H1 (cell line): ENCODE measurements at regions not wholly inside any gene's neighbourhood (a gene's known extent, or its start where the extent isn't known, plus 50 kb on each side); places are given as distances from the start of the nearest gene placed in this dataset.

ENCODE experiments used
- CTCF ChIA-PET: fragments of 300-600 bp; sonication (Branson Sonifier 250); formaldehyde crosslinking; loops from one replicate; lab custom pipeline; 2021; ENCODE audit not compliant: partially characterized antibody; lab: Charles Lee
- POLR2A ChIA-PET: fragments of 300-600 bp; sonication (Branson Sonifier 250); formaldehyde crosslinking; loops from one replicate; lab custom pipeline; 2021; ENCODE audit warnings: inconsistent platforms; ENCODE audit not compliant: partially characterized antibody; lab: Charles Lee
- DNase-seq, 2 experiments: peaks; one replicate each; pipeline versions ENCODE4 v3.0.0 to v3.0.0-alpha.2; 2010 to 2022; ENCODE audit warnings: low spot score in 2 of 2, low read depth in 1 of 2, mixed read lengths in 1 of 2
- FAIRE-seq: peaks from 2 replicates; lab custom pipeline; 2011; peaks lifted over from hg19 to GRCh38; lab: Jason Lieb, UNC
- H2AFZ ChIP-seq: 2 replicates; pipeline ENCODE4 v1.8.1; 2012; ENCODE audit warnings: low read length, inconsistent platforms
- H2AK5ac ChIP-seq: 2 replicates; pipeline ENCODE4 v1.6.1; 2013; ENCODE audit warnings: low read depth, low read length
- H2BK120ac ChIP-seq: replicated peaks from 2 replicates; pipeline ENCODE3; 2013; ENCODE audit warnings: low read depth, low read length, inconsistent platforms
- H2BK12ac ChIP-seq: 2 replicates; pipeline ENCODE4 v1.6.1; 2013; ENCODE audit warnings: low read depth, low read length
- H2BK15ac ChIP-seq: 2 replicates; pipeline ENCODE4 v1.6.1; 2013; ENCODE audit warnings: low read length
- H2BK20ac ChIP-seq: 2 replicates; pipeline ENCODE4 v1.6.1; 2013; ENCODE audit warnings: low read length
- H2BK5ac ChIP-seq: 2 replicates; pipeline ENCODE4 v1.6.1; 2013; ENCODE audit warnings: low read depth, low read length
- H3K14ac ChIP-seq: 2 replicates; pipeline ENCODE4 v1.6.1; 2013; ENCODE audit warnings: inconsistent platforms; ENCODE audit not compliant: insufficient read length
- H3K18ac ChIP-seq: 2 replicates; pipeline ENCODE4 v1.6.1; 2013; ENCODE audit warnings: low read length; ENCODE audit errors: extremely low read depth
- H3K23ac ChIP-seq: 2 replicates; pipeline ENCODE4 v1.6.1; 2013; ENCODE audit warnings: inconsistent platforms; ENCODE audit not compliant: insufficient read length
- H3K23me2 ChIP-seq: 2 replicates; pipeline ENCODE4 v1.6.1; 2013; ENCODE audit warnings: low read depth, low read length
- H3K27ac ChIP-seq: 2 replicates; pipeline ENCODE4 v1.6.1; 2011; ENCODE audit warnings: low read depth, low read length, inconsistent platforms
- H3K27me3 ChIP-seq, 4 experiments: replicated peaks in 1 of 4; 1 replicate in 1 of 4; 2 replicates in 3 of 4; pipeline versions ENCODE4 v1.6.1 to v1.8.1; 2011 to 2013; ENCODE audit warnings: low read length in 3 of 4, mild to moderate bottlenecking in 3 of 4, inconsistent platforms in 2 of 4, mixed read lengths in 2 of 4, moderate library complexity in 1 of 4; ENCODE audit not compliant: control insufficient read depth in 3 of 4, insufficient read depth in 3 of 4; ENCODE audit errors: extremely low read depth in 1 of 4
- H3K36me3 ChIP-seq, 4 experiments: 2 replicates each; pipeline versions ENCODE4 v1.6.1 to v1.8.1; 2011 to 2013; ENCODE audit warnings: mild to moderate bottlenecking in 4 of 4, low read length in 3 of 4, moderate library complexity in 2 of 4, control low read depth in 1 of 4, inconsistent platforms in 1 of 4; ENCODE audit not compliant: insufficient read depth in 4 of 4, control insufficient read depth in 2 of 4
- H3K4ac ChIP-seq: replicated peaks from 2 replicates; pipeline ENCODE3; 2013; ENCODE audit warnings: low read length, low read depth, mixed read lengths, inconsistent platforms; ENCODE audit not compliant: insufficient read length
- H3K4me1 ChIP-seq, 4 experiments: replicated peaks in 1 of 4; 1 replicate in 1 of 4; 2 replicates in 3 of 4; pipeline versions ENCODE4 v1.6.1 to v1.8.1; 2011 to 2013; ENCODE audit warnings: low read length in 3 of 4, inconsistent platforms in 2 of 4, mixed read lengths in 1 of 4; ENCODE audit not compliant: insufficient read depth in 4 of 4, control insufficient read depth in 3 of 4
- H3K4me2 ChIP-seq, 2 experiments: 2 replicates each; pipeline versions ENCODE4 v1.6.1 to v1.8.1; 2011 to 2013; ENCODE audit warnings: low read depth in 2 of 2, low read length in 2 of 2, control low read depth in 1 of 2, inconsistent platforms in 1 of 2, mild to moderate bottlenecking in 1 of 2; ENCODE audit not compliant: insufficient read depth in 1 of 2
- H3K4me3 ChIP-seq, 4 experiments: fragments of 200-600, 300-600 bp in 1 of 4; sonication (generic), shearing (Covaris generic), sonication (Bioruptor Twin) in 1 of 4; 2 replicates each; pipeline versions ENCODE4 v1.5.1 to v1.8.1; 2011 to 2016; ENCODE audit warnings: low read length in 4 of 4, low read depth in 3 of 4, control low read depth in 2 of 4, inconsistent platforms in 2 of 4, mild to moderate bottlenecking in 2 of 4, mixed read lengths in 1 of 4, moderate library complexity in 1 of 4; ENCODE audit not compliant: insufficient read depth in 2 of 4; ENCODE audit errors: extremely low read depth in 1 of 4
- H3K56ac ChIP-seq: replicated peaks from 2 replicates; pipeline ENCODE3; 2013; ENCODE audit warnings: low read depth, mild to moderate bottlenecking, mixed read lengths, low read length, inconsistent platforms; ENCODE audit not compliant: insufficient read length
- H3K79me1 ChIP-seq: 2 replicates; pipeline ENCODE4 v1.6.1; 2013; ENCODE audit warnings: low read depth, low read length, control low read depth
- H3K79me2 ChIP-seq, 2 experiments: 2 replicates each; pipeline versions ENCODE4 v1.6.1 to v1.8.1; 2012 to 2013; ENCODE audit warnings: low read length in 2 of 2, mild to moderate bottlenecking in 2 of 2, inconsistent platforms in 1 of 2; ENCODE audit not compliant: insufficient read depth in 2 of 2, control insufficient read depth in 1 of 2
- H3K9ac ChIP-seq, 4 experiments: replicated peaks in 1 of 4; 1 replicate in 1 of 4; 2 replicates in 3 of 4; pipeline versions ENCODE4 v1.6.1 to v1.8.1; 2011 to 2013; ENCODE audit warnings: low read depth in 3 of 4, low read length in 3 of 4, control low read depth in 2 of 4, mild to moderate bottlenecking in 2 of 4, moderate library complexity in 2 of 4, inconsistent platforms in 1 of 4; ENCODE audit errors: extremely low read depth in 1 of 4
- H3K9me3 ChIP-seq, 2 experiments: 2 replicates each; pipeline versions ENCODE4 v1.6.1 to v1.8.1; 2012 to 2013; ENCODE audit warnings: mild to moderate bottlenecking in 2 of 2, moderate library complexity in 2 of 2, control low read depth in 1 of 2, inconsistent platforms in 1 of 2, low read depth in 1 of 2, low read length in 1 of 2, mixed read lengths in 1 of 2; ENCODE audit not compliant: insufficient read depth in 2 of 2
- H4K20me1 ChIP-seq, 2 experiments: replicated peaks in 1 of 2; 2 replicates each; pipeline versions ENCODE3 to v1.8.1; 2011 to 2013; ENCODE audit warnings: inconsistent platforms in 2 of 2, low read length in 2 of 2, mild to moderate bottlenecking in 1 of 2; ENCODE audit not compliant: insufficient read depth in 2 of 2, control insufficient read depth in 1 of 2
- H4K5ac ChIP-seq: 2 replicates; pipeline ENCODE4 v1.6.1; 2013; ENCODE audit warnings: low read length, low read depth, mixed read lengths, inconsistent platforms; ENCODE audit not compliant: insufficient read length
- H4K8ac ChIP-seq: 2 replicates; pipeline ENCODE4 v1.8.0; 2013; ENCODE audit warnings: mild to moderate bottlenecking, moderate library complexity, low read length, inconsistent platforms; ENCODE audit not compliant: insufficient read depth; ENCODE audit errors: extremely low read depth
- H4K91ac ChIP-seq: replicated peaks from 2 replicates; pipeline ENCODE3; 2013; ENCODE audit warnings: low read length, mixed read lengths, inconsistent platforms; ENCODE audit not compliant: insufficient read length
- CEBPB ChIP-seq: IDR thresholded peaks from 2 replicates; pipeline ENCODE4 v1.6.1; 2012; ENCODE audit warnings: low read depth, low read length
- NRF1 ChIP-seq: IDR thresholded peaks from 2 replicates; pipeline ENCODE4 v1.6.1; 2011; ENCODE audit warnings: mild to moderate bottlenecking, low read depth, low read length, improper control_type of control experiment
- RFX5 ChIP-seq: IDR thresholded peaks from 2 replicates; pipeline ENCODE4 v1.6.1; 2011; ENCODE audit warnings: low read depth, low read length, improper control_type of control experiment, borderline replicate concordance
- WGBS, 2 experiments: shearing (Covaris generic) in 1 of 2; methylation state at CpG; one replicate each; pipeline versions ENCODE4 v1.1.6 to v1.1.7; 2013 to 2015; ENCODE audit warnings: low lambda C conversion rate in 2 of 2, mixed read lengths in 2 of 2, inconsistent platforms in 1 of 2, low coverage in 1 of 2, missing lambda C conversion rate in 1 of 2; ENCODE audit not compliant: insufficient replicate concordance in 2 of 2, insufficient coverage in 1 of 2, insufficient read length in 1 of 2; ENCODE audit errors: extremely low coverage in 1 of 2, missing lambda C conversion rate in 1 of 2; 5-methylcytosine and 5-hydroxymethylcytosine counted together

DNA sequence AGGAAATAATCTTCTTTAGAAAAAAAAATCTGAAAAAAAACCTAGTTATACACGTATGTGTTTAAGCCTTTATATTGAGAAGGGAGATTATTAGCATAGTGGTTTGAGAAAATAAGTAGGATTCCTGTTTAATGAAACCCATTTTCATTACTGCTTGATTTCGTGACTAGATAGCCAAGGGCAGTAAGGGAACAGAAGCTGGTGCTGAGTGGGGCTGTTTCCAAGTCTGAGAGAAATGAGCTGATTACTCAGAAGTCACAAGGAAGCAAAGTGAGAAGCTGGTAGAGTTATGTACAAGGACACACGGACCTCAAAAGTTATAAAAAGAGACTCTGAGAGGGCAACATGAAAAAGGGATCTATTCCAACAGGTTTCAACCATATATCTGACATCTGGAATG lies 256.5 kb downstream of the TTLL7 start:
- Histone ChIP-seq H3K36me3 (no peaks in the 10 kb centered on the region), H2BK12ac (no peak overlapping the region), H3K79me2 (no peaks in the 10 kb centered on the region), H2BK20ac (no peak overlapping the region), H3K4me1 (peaks cover 0 to 4% (median 1%) of the 10 kb centered on the region in 4 experiments; a peak in 2 of 7 replicates), H3K27ac (no peak overlapping the region), H3K18ac (no peak overlapping the region), H3K23ac (no peak overlapping the region), H4K5ac (no peak overlapping the region), H3K4me3 (no peak overlapping the region), H3K14ac (no peak overlapping the region), H2BK5ac (no peak overlapping the region), H4K20me1 (no peaks in the 10 kb centered on the region), H4K91ac (no peak overlapping the region), H3K9me3 (no peaks in the 10 kb centered on the region), H3K27me3 (no peaks in the 10 kb centered on the region), H3K79me1 (no peaks in the 10 kb centered on the region), H2AK5ac (no peak overlapping the region), H3K4ac (no peak overlapping the region), H3K23me2 (no peaks in the 10 kb centered on the region), H3K9ac (no peak overlapping the region), H3K4me2 (no peak overlapping the region), H2AFZ (no peak overlapping the region), H2BK15ac (no peak overlapping the region), H3K56ac (no peak overlapping the region), H4K8ac (no peak overlapping the region), H2BK120ac (no peak overlapping the region)
- ChIA-PET POLR2A (no interaction called here), CTCF (interaction anchor here (0.7 to 1.8 kb wide), 4 partner anchors 18 to 140 kb away, joined by 3 to 6 read pairs (median 4); no protein-coding TSS in a partner anchor)
- WGBS, 2 experiments, result 59% methylated on average over 3 of the region's 3 CpGs; no CpG with 5 or more reads in 1 of the 2 experiments
- DNase-seq, result no peak
- FAIRE-seq, result no peak
- TF ChIP-seq CEBPB (no peak), NRF1 (no peak), RFX5 (no peak)
